SJCRH30 (cell line): ENCODE measurements at regions not wholly inside any gene's neighbourhood (a gene's known extent, or its start where the extent isn't known, plus 50 kb on each side); places are given as distances from the start of the nearest gene placed in this dataset.

Experiments used
- DNase-seq, 2 experiments: peaks; one replicate each; pipeline ENCODE4 v3.0.0-alpha.2; 2015 to 2020
- H3K27ac ChIP-seq: fragments of 250-450 bp; sonication (Bioruptor Pico); 2 replicates; pipeline ENCODE4 v1.5.1; 2020; ENCODE audit warnings: mild to moderate bottlenecking, moderate library complexity
- H3K27me3 ChIP-seq: fragments of 250-450 bp; sonication (Bioruptor Pico); 2 replicates; pipeline ENCODE4 v1.5.1; 2020; ENCODE audit warnings: mild to moderate bottlenecking, moderate library complexity
- H3K36me3 ChIP-seq: fragments of 250-450 bp; sonication (Bioruptor Pico); 2 replicates; pipeline ENCODE4 v1.5.1; 2020; ENCODE audit warnings: mild to moderate bottlenecking, moderate library complexity
- H3K4me1 ChIP-seq: fragments of 250-450 bp; sonication (Bioruptor Pico); 2 replicates; pipeline ENCODE4 v1.5.1; 2020; ENCODE audit warnings: mild to moderate bottlenecking, moderate library complexity
- H3K4me3 ChIP-seq: fragments of 250-450 bp; sonication (Bioruptor Pico); 2 replicates; pipeline ENCODE4 v1.5.1; 2020; ENCODE audit warnings: mild to moderate bottlenecking, moderate library complexity
- H3K9me3 ChIP-seq: fragments of 250-450 bp; sonication (Bioruptor Pico); replicated peaks from 2 replicates; pipeline ENCODE4 v1.5.1; 2020; ENCODE audit warnings: mild to moderate bottlenecking, moderate library complexity

- H3K4me1 ChIP-seq: no peaks in the 10 kb centered on the region
- no peaks in the 10 kb centered on the region for H3K27me3 ChIP-seq
- H3K27ac ChIP-seq: no peak overlapping the region
- no peak for DNase-seq
- H3K9me3 ChIP-seq: no peaks in the 10 kb centered on the region
- no peaks in the 10 kb centered on the region for H3K36me3 ChIP-seq
- no peak overlapping the region for H3K4me3 ChIP-seq
These were observed 62.0 kb downstream of the SUCNR1 start for GRCh38 chr3:151935446-151935845.

- H3K4me3 ChIP-seq: no peak overlapping the region
- no peaks in the 10 kb centered on the region for H3K36me3 ChIP-seq
- no peaks in the 10 kb centered on the region for H3K27me3 ChIP-seq
- H3K9me3 ChIP-seq: no peaks in the 10 kb centered on the region
- H3K4me1 ChIP-seq: no peaks in the 10 kb centered on the region
- no peak overlapping the region for H3K27ac ChIP-seq
- no peak for DNase-seq
These were observed 67.0 kb downstream of the SUCNR1 start for GRCh38 chr3:151940481-151940880.

- H3K27me3 ChIP-seq: no peaks in the 10 kb centered on the region
- no peak overlapping the region for H3K27ac ChIP-seq
- no peaks in the 10 kb centered on the region for H3K36me3 ChIP-seq
- DNase-seq: no peak
- H3K9me3 ChIP-seq: no peaks in the 10 kb centered on the region
- H3K4me1 ChIP-seq: no peaks in the 10 kb centered on the region
- no peak overlapping the region for H3K4me3 ChIP-seq
These were observed 70.1 kb downstream of the SUCNR1 start for GRCh38 chr3:151943539-151943938.

GRCh38 chr3:151944356-151944755 is 70.9 kb downstream of the SUCNR1 start:
- H3K36me3 ChIP-seq: no peaks in the 10 kb centered on the region
- H3K27ac ChIP-seq: no peak overlapping the region
- H3K4me3 ChIP-seq: no peak overlapping the region
- no peaks in the 10 kb centered on the region for H3K4me1 ChIP-seq
- no peak for DNase-seq
- H3K9me3 ChIP-seq: no peaks in the 10 kb centered on the region
- H3K27me3 ChIP-seq: no peaks in the 10 kb centered on the region

- Histone ChIP-seq H3K4me3 (no peak overlapping the region), H3K27me3 (no peaks in the 10 kb centered on the region), H3K4me1 (no peaks in the 10 kb centered on the region), H3K9me3 (no peaks in the 10 kb centered on the region), H3K27ac (no peak overlapping the region), H3K36me3 (no peaks in the 10 kb centered on the region)
- DNase-seq: no peak
These were observed 73.2 kb downstream of the SUCNR1 start for GRCh38 chr3:151946606-151947005.

GRCh38 chr3:151949706-151950105 is 76.3 kb downstream of the SUCNR1 start:
- no peaks in the 10 kb centered on the region for H3K9me3 ChIP-seq
- H3K4me3 ChIP-seq: no peak overlapping the region
- no peaks in the 10 kb centered on the region for H3K4me1 ChIP-seq
- H3K27me3 ChIP-seq: no peaks in the 10 kb centered on the region
- H3K36me3 ChIP-seq: no peaks in the 10 kb centered on the region
- DNase-seq: no peak
- H3K27ac ChIP-seq: no peak overlapping the region

- no peak for DNase-seq
- Histone ChIP-seq H3K27me3 (no peaks in the 10 kb centered on the region), H3K4me1 (no peaks in the 10 kb centered on the region)
These were observed 81.9 kb downstream of the SUCNR1 start for GRCh38 chr3:151955356-151955755.

GRCh38 chr3:151960961-151961580 is 87.6 kb downstream of the SUCNR1 start:
- Histone ChIP-seq H3K4me1 (no peaks in the 10 kb centered on the region), H3K27ac (no peak overlapping the region), H3K36me3 (no peaks in the 10 kb centered on the region), H3K9me3 (no peaks in the 10 kb centered on the region), H3K4me3 (no peak overlapping the region), H3K27me3 (no peaks in the 10 kb centered on the region)
- DNase-seq: no peak

More at GRCh38 chr3:151955356-151955755, 81.9 kb downstream of the SUCNR1 start:
- no peak overlapping the region for H3K27ac ChIP-seq
- no peaks in the 10 kb centered on the region for H3K36me3 ChIP-seq
- H3K4me3 ChIP-seq: no peak overlapping the region
- no peaks in the 10 kb centered on the region for H3K9me3 ChIP-seq

GRCh38 chr3:151962352-151962751 is 88.9 kb downstream of the SUCNR1 start:
- no peak overlapping the region for H3K27ac ChIP-seq
- H3K36me3 ChIP-seq: no peaks in the 10 kb centered on the region
- DNase-seq: no peak

GRCh38 chr3:151962912-151963311 is 89.5 kb downstream of the SUCNR1 start:
- H3K4me3 ChIP-seq: no peak overlapping the region
- no peaks in the 10 kb centered on the region for H3K27me3 ChIP-seq
- H3K9me3 ChIP-seq: no peaks in the 10 kb centered on the region
- H3K4me1 ChIP-seq: no peaks in the 10 kb centered on the region
- H3K27ac ChIP-seq: no peak overlapping the region
- no peak for DNase-seq
- H3K36me3 ChIP-seq: no peaks in the 10 kb centered on the region

More at GRCh38 chr3:151962352-151962751, 88.9 kb downstream of the SUCNR1 start:
- Histone ChIP-seq H3K4me3 (no peak overlapping the region), H3K9me3 (no peaks in the 10 kb centered on the region), H3K4me1 (no peaks in the 10 kb centered on the region), H3K27me3 (no peaks in the 10 kb centered on the region)

- no peaks in the 10 kb centered on the region for H3K36me3 ChIP-seq
- no peak overlapping the region for H3K27ac ChIP-seq
- H3K27me3 ChIP-seq: no peaks in the 10 kb centered on the region
- no peaks in the 10 kb centered on the region; the same call in 1 of the 2 replicates for H3K4me1 ChIP-seq
- DNase-seq: peak in 1 of 2 experiments; percentile 1
- H3K4me3 ChIP-seq: no peak overlapping the region
- H3K9me3 ChIP-seq: no peaks in the 10 kb centered on the region
These were observed 91.3 kb downstream of the SUCNR1 start for GRCh38 chr3:151964743-151965142.

- no peak overlapping the region for H3K27ac ChIP-seq
- no peaks in the 10 kb centered on the region for H3K27me3 ChIP-seq
- H3K4me3 ChIP-seq: no peak overlapping the region
- H3K36me3 ChIP-seq: no peaks in the 10 kb centered on the region
- no peak for DNase-seq
- peaks cover 4% of the 10 kb centered on the region for H3K4me1 ChIP-seq
- no peaks in the 10 kb centered on the region for H3K9me3 ChIP-seq
These were observed 95.7 kb downstream of the SUCNR1 start for GRCh38 chr3:151969026-151969642.

GRCh38 chr3:151971814-151972579 is 98.6 kb downstream of the SUCNR1 start:
- H3K27me3 ChIP-seq: no peaks in the 10 kb centered on the region
- DNase-seq: no peak
- no peaks in the 10 kb centered on the region for H3K36me3 ChIP-seq
- H3K4me3 ChIP-seq: no peak overlapping the region
- peaks cover 13% of the 10 kb centered on the region for H3K4me1 ChIP-seq
- H3K27ac ChIP-seq: no peak overlapping the region
- H3K9me3 ChIP-seq: no peaks in the 10 kb centered on the region

GRCh38 chr3:151974067-151974466 is 100.6 kb downstream of the SUCNR1 start:
- no peaks in the 10 kb centered on the region for H3K9me3 ChIP-seq
- no peak overlapping the region for H3K4me3 ChIP-seq
- H3K4me1 ChIP-seq: peaks cover 13% of the 10 kb centered on the region
- peak in 1 of 2 experiments; percentile 14 for DNase-seq
- no peak overlapping the region for H3K27ac ChIP-seq
- H3K36me3 ChIP-seq: no peaks in the 10 kb centered on the region
- no peaks in the 10 kb centered on the region for H3K27me3 ChIP-seq
